H1 (cell line): ENCODE measurements at regions not wholly inside any gene's neighbourhood (a gene's known extent, or its start where the extent isn't known, plus 50 kb on each side); places are given as distances from the start of the nearest gene placed in this dataset.

Experiments used
- CEBPB ChIP-seq: IDR thresholded peaks from 2 replicates; pipeline ENCODE4 v1.6.1; 2012; ENCODE audit warnings: low read depth, low read length
- CTCF ChIP-seq, 3 experiments: IDR thresholded peaks; 1 replicate in 2 of 3; 2 replicates in 1 of 3; pipeline versions ENCODE4 v1.5.1 to v1.6.1; 2011; ENCODE audit warnings: low read length in 3 of 3, mild to moderate bottlenecking in 3 of 3, inconsistent platforms in 2 of 3, low read depth in 1 of 3, moderate library complexity in 1 of 3; ENCODE audit not compliant: insufficient read depth in 1 of 3; ENCODE audit errors: control extremely low read depth in 1 of 3
- KDM1A ChIP-seq: fragments of 200-600, 300-600 bp; sonication (generic); IDR thresholded peaks from 2 replicates; pipeline ENCODE4 v1.7.1; 2016; ENCODE audit warnings: mild to moderate bottlenecking, low read length, borderline replicate concordance
- PHF8 ChIP-seq: fragments of 200-600 bp; sonication (generic); conservative IDR thresholded peaks from 2 replicates; pipeline ENCODE4 v1.7.1; 2012; ENCODE audit warnings: low read depth, mild to moderate bottlenecking, inconsistent platforms, low read length, moderate library complexity
- POLR2A ChIP-seq, 2 experiments: IDR thresholded peaks; 1 replicate in 1 of 2; 2 replicates in 1 of 2; pipeline ENCODE4 v1.6.1; 2011; ENCODE audit warnings: low read depth in 2 of 2, low read length in 2 of 2, mild to moderate bottlenecking in 2 of 2; ENCODE audit errors: control extremely low read depth in 1 of 2
- POLR2AphosphoS5 ChIP-seq: IDR thresholded peaks from 2 replicates; pipeline ENCODE4 v1.6.1; 2011; ENCODE audit warnings: low read depth, low read length
- SUZ12 ChIP-seq: fragments of 200-600 bp; sonication (generic); IDR thresholded peaks from 2 replicates; pipeline ENCODE4 v1.6.1; 2012; ENCODE audit warnings: mild to moderate bottlenecking, inconsistent platforms, low read length, moderate library complexity, mixed read lengths
- TAF1 ChIP-seq: IDR thresholded peaks from 2 replicates; pipeline ENCODE4 v1.6.1; 2011; ENCODE audit warnings: mild to moderate bottlenecking, low read depth, low read length
- TF ChIP-seq, protein P1 (sequence below): IDR thresholded peaks from 2 replicates; pipeline ENCODE4 v1.6.1; 2012; ENCODE audit warnings: low read length, inconsistent platforms

GRCh38 chr1:88141499-88142074, 542.5 kb upstream of the PKN2 start:
- TF ChIP-seq CTCF (IDR thresholded peaks at IDR 0.05; ENCODE audit: control extremely low read depth in 1 of 3, insufficient read depth in 1 of 3, low read depth in 1 of 3, low read length in 3 of 3) (no peak), KDM1A (no peak), POLR2A (IDR thresholded peaks at IDR 0.05; ENCODE audit: control extremely low read depth in 1 of 2, low read depth in 2 of 2, low read length in 2 of 2) (no peak), POLR2AphosphoS5 (no peak), TAF1 (no peak), PHF8 (no peak), CEBPB (no peak), SUZ12 (no peak)
- TF ChIP-seq, protein P1, sequence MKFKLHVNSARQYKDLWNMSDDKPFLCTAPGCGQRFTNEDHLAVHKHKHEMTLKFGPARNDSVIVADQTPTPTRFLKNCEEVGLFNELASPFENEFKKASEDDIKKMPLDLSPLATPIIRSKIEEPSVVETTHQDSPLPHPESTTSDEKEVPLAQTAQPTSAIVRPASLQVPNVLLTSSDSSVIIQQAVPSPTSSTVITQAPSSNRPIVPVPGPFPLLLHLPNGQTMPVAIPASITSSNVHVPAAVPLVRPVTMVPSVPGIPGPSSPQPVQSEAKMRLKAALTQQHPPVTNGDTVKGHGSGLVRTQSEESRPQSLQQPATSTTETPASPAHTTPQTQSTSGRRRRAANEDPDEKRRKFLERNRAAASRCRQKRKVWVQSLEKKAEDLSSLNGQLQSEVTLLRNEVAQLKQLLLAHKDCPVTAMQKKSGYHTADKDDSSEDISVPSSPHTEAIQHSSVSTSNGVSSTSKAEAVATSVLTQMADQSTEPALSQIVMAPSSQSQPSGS: no peak
